PC-3 (cell line): ENCODE measurements at regions not wholly inside any gene's neighbourhood (a gene's known extent, or its start where the extent isn't known, plus 50 kb on each side); places are given as distances from the start of the nearest gene placed in this dataset.

Experiments
- ATAC-seq: fragments of 200-7000 bp; cut with Tn5 transposase; 2 replicates; pipeline ENCODE4 v1.9.1; 2020; ENCODE audit warnings: mild to moderate bottlenecking, moderate library complexity
- BruUV-seq: library from RNA; stranded (reverse); fragments of 400-500 nt; replicated peaks from 2 replicates; lab custom pipeline; 2021; lab: Mats Ljungman, UMichigan
- CTCF ChIA-PET: fragments of 300-600 bp; sonication (Branson Sonifier 250); formaldehyde crosslinking; loops from one replicate; lab custom pipeline; 2022; ENCODE audit warnings: antibody characterized with exemption; lab: Charles Lee
- POLR2A ChIA-PET: fragments of 300-600 bp; sonication (Branson Sonifier 250); formaldehyde crosslinking; loops from one replicate; lab custom pipeline; 2022; ENCODE audit warnings: antibody characterized with exemption; ENCODE audit not compliant: unreplicated experiment; lab: Charles Lee
- DNase-seq: peaks from one replicate; pipeline ENCODE4 v3.0.0-alpha.2; 2015
- H2AFZ ChIP-seq: fragments of 300-600 bp; sonication (generic); 2 replicates; pipeline ENCODE4 v1.6.0; 2016; ENCODE audit warnings: antibody characterized with exemption, low read length
- H3F3A ChIP-seq: fragments of 300-600 bp; sonication (generic); one replicate; pipeline ENCODE4 v1.6.0; 2017; ENCODE audit warnings: antibody characterized with exemption, low read length, control low read depth, mild to moderate bottlenecking; ENCODE audit not compliant: unreplicated experiment
- H3K27ac ChIP-seq: fragments of 300-600 bp; sonication (generic); 2 replicates; pipeline ENCODE4 v1.5.1; 2016; ENCODE audit warnings: mild to moderate bottlenecking, low read length
- H3K27me3 ChIP-seq: fragments of 300-600 bp; sonication (generic); 2 replicates; pipeline ENCODE4 v1.6.1; 2016; ENCODE audit warnings: low read length, mixed read lengths
- H3K36me3 ChIP-seq: fragments of 300-600 bp; sonication (generic); 2 replicates; pipeline ENCODE4 v1.6.1; 2016; ENCODE audit warnings: low read depth, mixed run types, low read length, mixed read lengths
- H3K4me1 ChIP-seq: fragments of 300-600 bp; sonication (generic); 2 replicates; pipeline ENCODE4 v1.5.1; 2016; ENCODE audit warnings: low read length; ENCODE audit not compliant: insufficient read depth
- H3K4me2 ChIP-seq: fragments of 300-600 bp; sonication (generic); 2 replicates; pipeline ENCODE4 v1.6.0; 2016; ENCODE audit warnings: low read length
- H3K4me3 ChIP-seq: fragments of 300-600 bp; sonication (generic); 2 replicates; pipeline ENCODE4 v1.5.1; 2016; ENCODE audit warnings: mild to moderate bottlenecking, low read length, mixed read lengths
- H3K79me2 ChIP-seq: fragments of 300-600 bp; sonication (generic); 2 replicates; pipeline ENCODE4 v1.6.1; 2017; ENCODE audit warnings: low read length, mixed read lengths
- H3K9ac ChIP-seq: fragments of 300-600 bp; sonication (generic); 2 replicates; pipeline ENCODE4 v1.6.0; 2016; ENCODE audit warnings: mild to moderate bottlenecking, low read length
- H3K9me2 ChIP-seq: fragments of 300-600 bp; sonication (generic); replicated peaks from 2 replicates; pipeline ENCODE4 v1.6.1; 2016; ENCODE audit warnings: mixed run types, low read length, mixed read lengths
- H3K9me3 ChIP-seq: fragments of 300-600 bp; sonication (generic); 2 replicates; pipeline ENCODE4 v1.6.1; 2016; ENCODE audit warnings: low read length, mixed read lengths
- H4K20me1 ChIP-seq: fragments of 300-600 bp; sonication (generic); 2 replicates; pipeline ENCODE4 v1.6.1; 2016; ENCODE audit warnings: low read length, mixed read lengths
- CTCF ChIP-seq: fragments of 300-600 bp; sonication (generic); conservative IDR thresholded peaks from 2 replicates; pipeline ENCODE4 v1.5.1; 2017; ENCODE audit warnings: antibody characterized with exemption, low read depth, mild to moderate bottlenecking, low read length
- EZH2 ChIP-seq: fragments of 300-600 bp; sonication (generic); IDR thresholded peaks from one replicate; pipeline ENCODE4 v1.6.1; 2017; ENCODE audit warnings: antibody characterized with exemption, mild to moderate bottlenecking, low read length; ENCODE audit not compliant: unreplicated experiment
- EZH2phosphoT487 ChIP-seq: fragments of 300-600 bp; sonication (generic); IDR thresholded peaks from 2 replicates; pipeline ENCODE4 v1.6.1; 2018; ENCODE audit warnings: mild to moderate bottlenecking, antibody characterized with exemption, low read length, borderline replicate concordance
- intact Hi-C: fragments of 100-400 bp; cut with micrococcal nuclease; formaldehyde crosslinking; loops from 2 replicates; pipeline ENCODE4 v1.9.0; 2023

- Histone ChIP-seq H3K27me3 (no peaks in the 10 kb centered on the region), H3K9me3 (no peaks in the 10 kb centered on the region), H2AFZ (no peak overlapping the region), H3K36me3 (no peaks in the 10 kb centered on the region), H3K4me1 (no peaks in the 10 kb centered on the region), H3K9me2 (no peaks in the 10 kb centered on the region), H3K79me2 (no peaks in the 10 kb centered on the region), H3K4me3 (no peak overlapping the region), H3F3A (no peaks in the 10 kb centered on the region), H4K20me1 (no peaks in the 10 kb centered on the region), H3K27ac (no peak overlapping the region), H3K4me2 (no peak overlapping the region), H3K9ac (no peak overlapping the region)
- DNase-seq (no peak), ATAC-seq (no peak)
- ChIA-PET CTCF (no interaction called here), POLR2A (no interaction called here)
- intact Hi-C loops, result no loop called here
- BruUV-seq, result no TSS peak
- TF ChIP-seq EZH2phosphoT487 (no peak), CTCF (no peak), EZH2 (no peak)
Measured at GRCh38 chr7:41459183-41459582, 243.7 kb downstream of the INHBA start.

- intact Hi-C loops, result no loop called here
- Histone ChIP-seq H3K9ac (no peak overlapping the region), H3K4me2 (no peak overlapping the region), H3K27me3 (no peaks in the 10 kb centered on the region), H3K9me2 (no peaks in the 10 kb centered on the region), H3F3A (no peaks in the 10 kb centered on the region), H3K9me3 (no peaks in the 10 kb centered on the region), H4K20me1 (no peaks in the 10 kb centered on the region), H2AFZ (no peak overlapping the region), H3K4me3 (no peak overlapping the region), H3K36me3 (no peaks in the 10 kb centered on the region), H3K79me2 (no peaks in the 10 kb centered on the region), H3K4me1 (no peaks in the 10 kb centered on the region), H3K27ac (no peak overlapping the region)
- no TSS peak for BruUV-seq
- no peak for TF ChIP-seq EZH2phosphoT487
- TF ChIP-seq EZH2, result no peak
- POLR2A ChIA-PET, result no interaction called here
- DNase-seq (no peak), ATAC-seq (no peak)
- CTCF ChIA-PET, result no interaction called here
Measured at GRCh38 chr7:41457832-41458437, 245.0 kb downstream of the INHBA start.

- Histone ChIP-seq H3F3A (no peaks in the 10 kb centered on the region), H3K4me2 (peak overlapping the region; percentile 42), H3K36me3 (no peaks in the 10 kb centered on the region), H3K27me3 (no peaks in the 10 kb centered on the region), H3K27ac (no peak overlapping the region), H3K4me1 (peaks cover 10% of the 10 kb centered on the region), H3K79me2 (no peaks in the 10 kb centered on the region), H3K4me3 (no peak overlapping the region), H3K9me2 (no peaks in the 10 kb centered on the region), H2AFZ (no peak overlapping the region), H3K9me3 (no peaks in the 10 kb centered on the region), H3K9ac (no peak overlapping the region), H4K20me1 (no peaks in the 10 kb centered on the region)
- intact Hi-C loops, result no loop called here
- ATAC-seq, result peak; percentile 84
- TF ChIP-seq CTCF, result no peak
- no peak for TF ChIP-seq EZH2phosphoT487
- no peak for TF ChIP-seq EZH2
- BruUV-seq, result no TSS peak
- DNase-seq, result peak; percentile 50
- POLR2A ChIA-PET, result no interaction called here
- CTCF ChIA-PET, result no interaction called here
Measured at GRCh38 chr7:41451826-41452225, 251.1 kb downstream of the INHBA start.
